ENCODE measurements at regions not wholly inside any gene's neighbourhood (a gene's known extent, or its start where the extent isn't known, plus 50 kb on each side); places are given as distances from the start of the nearest gene placed in this dataset.

DNA sequence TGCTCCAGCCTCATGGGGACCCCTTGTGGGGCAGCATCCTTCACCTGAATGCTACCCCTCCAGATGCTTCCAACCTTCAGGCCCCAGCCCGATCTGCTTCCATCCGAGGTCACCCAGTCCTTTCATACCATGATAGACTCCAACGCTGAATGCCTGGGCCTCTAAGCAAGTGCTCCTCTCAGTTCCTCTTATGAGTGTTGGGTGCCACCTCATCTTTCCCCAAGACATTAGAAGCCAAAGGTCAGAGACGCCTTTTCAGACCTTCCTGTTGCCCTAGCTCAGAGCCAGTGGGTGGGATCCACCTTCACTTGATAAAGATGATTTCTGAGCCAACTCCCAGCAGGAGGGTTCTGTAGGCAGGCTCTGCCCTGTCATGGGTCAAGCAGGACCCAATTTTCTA is 174.5 kb upstream of the MGAT5 start:
- no peaks in the 10 kb centered on the region for H4K20me1 ChIP-seq (ENCODE audit: control insufficient read depth, insufficient read depth, insufficient read length)
- no peak overlapping the region for H2BK5ac ChIP-seq (ENCODE audit: insufficient read length, low read length)
- H3K56ac ChIP-seq (ENCODE audit: insufficient read length, low read depth, low read length): no peak overlapping the region
- H3T11ph ChIP-seq (ENCODE audit: low read length): no peak overlapping the region
- H3K79me1 ChIP-seq (ENCODE audit: insufficient read depth, low read depth, low read length, poor library complexity, severe bottlenecking): no peaks in the 10 kb centered on the region
- peaks cover 9% of the 10 kb centered on the region; the same call in 1 of the 2 replicates for H3K4me1 ChIP-seq (ENCODE audit: insufficient read depth, low read length)
- Mint-ChIP-seq H3K27ac (no peak overlapping the region), H3K27me3 (ENCODE audit: low read depth) (peaks cover 3% of the 10 kb centered on the region), H3K4me1 (peaks cover 17 to 20% of the 10 kb centered on the region in 2 experiments), H3K36me3 (ENCODE audit: insufficient read depth in 1 of 3, low read depth in 3 of 3) (no peaks in the 10 kb centered on the region), H3K4me3 (no peak overlapping the region), H3K9me3 (peaks cover 0 to 4% of the 10 kb centered on the region in 2 experiments; a peak in 3 of 5 replicates)
- no peak overlapping the region for H4K91ac ChIP-seq (ENCODE audit: insufficient read length, low read depth, low read length)
- H3K23me2 ChIP-seq (ENCODE audit: insufficient read length, low read depth, low read length, poor library complexity, severe bottlenecking): no peaks in the 10 kb centered on the region
- no peak overlapping the region for H2BK120ac ChIP-seq (ENCODE audit: low read depth, low read length, poor library complexity, severe bottlenecking)
- H3K9ac ChIP-seq (ENCODE audit: extremely low read depth, insufficient read length, low read length): no peak overlapping the region
- no peak overlapping the region for H3K4ac ChIP-seq (ENCODE audit: low read depth, low read length)
- DNase-seq: no peak
- H3K18ac ChIP-seq (ENCODE audit: insufficient read length, low read depth, low read length): no peak overlapping the region
- H3K4me2 ChIP-seq (ENCODE audit: insufficient read depth, insufficient read length, low read length): no peak overlapping the region
- WGBS (ENCODE audit: extremely low coverage, insufficient read length, low lambda C conversion rate): no CpG with 5 or more reads among the region's 4 CpGs
- H2AK5ac ChIP-seq (ENCODE audit: insufficient read length, low read length): no peak overlapping the region
- H3K27me3 ChIP-seq (ENCODE audit: insufficient read depth, low read length): no peaks in the 10 kb centered on the region
- H2BK20ac ChIP-seq (ENCODE audit: low read depth, low read length, poor library complexity, severe bottlenecking): no peak overlapping the region
- no peak overlapping the region for H2BK12ac ChIP-seq (ENCODE audit: insufficient read length, low read depth, low read length)
- H3K9me3 ChIP-seq (ENCODE audit: control insufficient read depth, low read depth, low read length): no peaks in the 10 kb centered on the region
- no peak overlapping the region for H3K23ac ChIP-seq (ENCODE audit: insufficient read length, low read depth, low read length)
- H3K27ac ChIP-seq (ENCODE audit: insufficient read length, low read depth, low read length): no peak overlapping the region
- H4K8ac ChIP-seq (replicated peaks; ENCODE audit: insufficient read length, low read depth, low read length): no peak overlapping the region
- TF ChIP-seq, protein P1, sequence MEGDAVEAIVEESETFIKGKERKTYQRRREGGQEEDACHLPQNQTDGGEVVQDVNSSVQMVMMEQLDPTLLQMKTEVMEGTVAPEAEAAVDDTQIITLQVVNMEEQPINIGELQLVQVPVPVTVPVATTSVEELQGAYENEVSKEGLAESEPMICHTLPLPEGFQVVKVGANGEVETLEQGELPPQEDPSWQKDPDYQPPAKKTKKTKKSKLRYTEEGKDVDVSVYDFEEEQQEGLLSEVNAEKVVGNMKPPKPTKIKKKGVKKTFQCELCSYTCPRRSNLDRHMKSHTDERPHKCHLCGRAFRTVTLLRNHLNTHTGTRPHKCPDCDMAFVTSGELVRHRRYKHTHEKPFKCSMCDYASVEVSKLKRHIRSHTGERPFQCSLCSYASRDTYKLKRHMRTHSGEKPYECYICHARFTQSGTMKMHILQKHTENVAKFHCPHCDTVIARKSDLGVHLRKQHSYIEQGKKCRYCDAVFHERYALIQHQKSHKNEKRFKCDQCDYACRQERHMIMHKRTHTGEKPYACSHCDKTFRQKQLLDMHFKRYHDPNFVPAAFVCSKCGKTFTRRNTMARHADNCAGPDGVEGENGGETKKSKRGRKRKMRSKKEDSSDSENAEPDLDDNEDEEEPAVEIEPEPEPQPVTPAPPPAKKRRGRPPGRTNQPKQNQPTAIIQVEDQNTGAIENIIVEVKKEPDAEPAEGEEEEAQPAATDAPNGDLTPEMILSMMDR (conservative IDR thresholded peaks at IDR 0.05): no peak
- no peak overlapping the region for H2BK15ac ChIP-seq (ENCODE audit: low read depth, low read length)
- H4K5ac ChIP-seq (ENCODE audit: insufficient read length, low read depth, low read length): no peak overlapping the region
- H3K14ac ChIP-seq (ENCODE audit: insufficient read depth, low read length): no peak overlapping the region
- no peak overlapping the region for H2AFZ ChIP-seq (ENCODE audit: low read length)
- H3K79me2 ChIP-seq (ENCODE audit: insufficient read depth, low read length): no peaks in the 10 kb centered on the region; the same call in 1 of the 2 replicates
